ENCODE measurements at regions not wholly inside any gene's neighbourhood (a gene's known extent, or its start where the extent isn't known, plus 50 kb on each side); places are given as distances from the start of the nearest gene placed in this dataset.
"Not testable (repeated sequence)": the region's sequence is repeated elsewhere in the genome, so short reads cannot be mapped to it uniquely, and the experiment has no call there.

DNA sequence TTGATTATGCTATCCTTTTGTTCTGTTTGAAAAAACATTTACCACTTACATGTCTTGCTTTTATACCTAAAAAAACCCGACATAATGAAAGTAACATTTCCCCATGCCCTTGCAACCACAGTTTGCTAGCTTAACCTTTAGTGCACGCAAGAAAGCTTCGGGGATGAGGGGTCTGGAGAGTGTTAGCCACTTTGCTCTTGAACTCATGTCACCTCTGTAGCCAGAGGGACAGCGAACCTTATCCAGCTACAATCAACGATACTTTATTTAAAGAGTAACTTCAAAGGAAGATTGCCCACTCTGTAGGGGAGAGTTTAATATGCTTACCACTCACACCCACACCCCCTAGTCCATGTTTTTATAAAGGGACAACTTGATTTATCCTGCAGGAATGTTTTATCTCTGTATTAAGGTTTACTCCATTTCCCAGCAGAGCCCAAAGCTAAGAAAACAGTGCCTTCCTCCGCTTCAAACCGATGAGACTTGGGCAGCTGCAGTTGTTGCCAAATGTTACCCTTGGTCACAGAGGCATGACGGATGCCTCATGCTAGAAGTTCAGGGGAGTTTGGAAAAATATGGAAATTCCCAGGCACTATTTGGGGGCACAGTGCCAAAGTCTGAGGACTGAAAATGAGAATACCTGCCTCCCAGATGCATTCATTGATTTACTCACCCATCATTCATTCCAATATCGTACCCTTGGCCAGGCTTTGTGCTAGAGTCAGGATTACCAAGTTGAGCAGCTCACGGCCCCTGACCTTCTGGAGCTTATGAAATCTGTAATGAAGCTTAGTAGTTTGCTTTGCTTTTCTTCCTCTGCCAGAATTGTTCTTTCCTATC, 61.4 kb upstream of the VCAM1 start:
- no peak for TF ChIP-seq Cebpa-rat (IDR thresholded peaks at IDR 0.05)
- no peak overlapping the region for H3K4me2 ChIP-seq
- no peak overlapping the region for H3K4me3 ChIP-seq
- H3K4me1 ChIP-seq: no peaks in the 10 kb centered on the region
- no peaks in the 10 kb centered on the region for H4K20me1 ChIP-seq
- H3K27me3 ChIP-seq: no peaks in the 10 kb centered on the region
- no peak overlapping the region for H3K9ac ChIP-seq
- H3K27ac ChIP-seq: no peak overlapping the region
- H3K9me3 ChIP-seq: peaks cover 8% of the 10 kb centered on the region; the same call in 1 of the 2 replicates
- H3K36me3 ChIP-seq: no peaks in the 10 kb centered on the region

DNA sequence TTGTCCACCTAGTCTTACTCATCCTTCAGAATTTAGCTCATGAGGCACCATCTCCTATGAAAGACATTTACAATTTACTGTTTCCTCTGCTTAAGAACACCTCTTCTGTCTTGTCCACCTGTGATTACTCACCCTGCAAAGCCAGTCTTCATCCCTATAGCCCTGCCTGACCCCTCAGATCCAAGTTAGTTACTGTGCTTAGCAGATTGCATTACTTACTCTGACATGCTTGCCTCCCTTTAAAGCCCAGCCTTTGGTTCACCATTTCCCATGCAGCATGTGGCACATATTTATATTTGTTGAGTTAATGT, 60.9 kb upstream of the VCAM1 start:
- TF ChIP-seq Cebpa-rat (IDR thresholded peaks at IDR 0.05): no peak
- no peaks in the 10 kb centered on the region for H3K4me1 ChIP-seq
- no peaks in the 10 kb centered on the region for H4K20me1 ChIP-seq
- no peak overlapping the region for H3K27ac ChIP-seq
- H3K9me3 ChIP-seq: peaks cover 2% of the 10 kb centered on the region; the same call in 1 of the 2 replicates
- H3K36me3 ChIP-seq: no peaks in the 10 kb centered on the region
- no peaks in the 10 kb centered on the region for H3K27me3 ChIP-seq
- no peak overlapping the region for H3K4me3 ChIP-seq
- H3K9ac ChIP-seq: no peak overlapping the region
- H3K4me2 ChIP-seq: no peak overlapping the region

DNA sequence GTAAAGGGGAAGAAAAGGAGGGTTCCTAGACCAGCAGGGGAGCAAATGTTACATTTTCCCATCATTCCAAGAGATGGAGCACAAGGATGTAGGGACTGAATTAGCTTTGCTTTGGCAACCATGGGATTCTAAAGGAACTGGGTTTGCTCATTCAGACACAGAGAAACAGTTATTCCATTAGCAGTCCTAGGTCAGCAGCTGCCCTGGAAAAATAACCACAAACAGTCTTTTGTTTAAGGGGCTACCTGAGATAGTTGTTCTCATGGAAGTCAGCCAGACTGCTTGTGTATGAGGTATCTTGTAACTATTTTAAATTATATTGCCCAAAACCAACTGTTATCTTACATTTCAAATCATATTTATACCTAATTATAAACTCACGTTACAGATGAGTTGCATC, 58.4 kb upstream of the VCAM1 start:
- H3K4me1 ChIP-seq: no peaks in the 10 kb centered on the region
- no peaks in the 10 kb centered on the region for H4K20me1 ChIP-seq
- no peaks in the 10 kb centered on the region for H3K27me3 ChIP-seq
- H3K9me3 ChIP-seq: no peaks in the 10 kb centered on the region
- H3K27ac ChIP-seq: no peak overlapping the region
- no peak overlapping the region for H3K4me2 ChIP-seq
- no peaks in the 10 kb centered on the region for H3K36me3 ChIP-seq
- TF ChIP-seq Cebpa-rat (IDR thresholded peaks at IDR 0.05): no peak
- no peak overlapping the region for H3K4me3 ChIP-seq
- no peak overlapping the region for H3K9ac ChIP-seq

DNA sequence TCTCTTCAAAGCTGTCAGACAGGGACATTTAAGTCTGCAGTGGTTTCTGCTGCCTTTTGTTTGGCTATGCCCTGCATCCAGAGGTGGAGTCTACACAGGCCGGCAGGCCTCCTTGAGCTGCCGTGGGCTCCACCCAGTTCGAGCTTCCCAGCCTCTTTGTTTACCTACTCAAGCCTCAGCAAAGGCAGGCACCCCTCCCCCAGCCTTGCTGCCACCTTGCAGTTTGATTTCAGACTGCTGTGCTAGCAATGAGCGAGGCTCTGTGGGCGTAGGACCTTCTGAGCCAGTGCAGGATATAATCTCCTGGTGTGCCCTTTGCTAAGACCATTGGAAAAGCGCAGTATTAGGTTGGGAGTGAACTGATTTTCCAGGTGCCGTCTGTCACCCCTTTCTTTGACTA, 51.0 kb upstream of the VCAM1 start:
- H3K4me1 ChIP-seq, H3K27ac ChIP-seq, H3K4me2 ChIP-seq, H4K20me1 ChIP-seq, H3K36me3 ChIP-seq, H3K4me3 ChIP-seq, H3K9ac ChIP-seq, H3K9me3 ChIP-seq, H3K27me3 ChIP-seq: not testable (repeated sequence)
